22Rv1 (cell line): ENCODE measurements at regions not wholly inside any gene's neighbourhood (a gene's known extent, or its start where the extent isn't known, plus 50 kb on each side); places are given as distances from the start of the nearest gene placed in this dataset.

Experiments
- ZFX ChIP-seq: fragments of 450-650 bp; IDR thresholded peaks from 2 replicates; pipeline ENCODE4 v1.6.1; 2017; ENCODE audit warnings: antibody characterized with exemption, borderline replicate concordance
- TF ChIP-seq, protein P1 (sequence below): fragments of 450-650 bp; IDR thresholded peaks from 2 replicates; pipeline ENCODE4 v1.5.1; 2017; ENCODE audit warnings: mild to moderate bottlenecking

DNA sequence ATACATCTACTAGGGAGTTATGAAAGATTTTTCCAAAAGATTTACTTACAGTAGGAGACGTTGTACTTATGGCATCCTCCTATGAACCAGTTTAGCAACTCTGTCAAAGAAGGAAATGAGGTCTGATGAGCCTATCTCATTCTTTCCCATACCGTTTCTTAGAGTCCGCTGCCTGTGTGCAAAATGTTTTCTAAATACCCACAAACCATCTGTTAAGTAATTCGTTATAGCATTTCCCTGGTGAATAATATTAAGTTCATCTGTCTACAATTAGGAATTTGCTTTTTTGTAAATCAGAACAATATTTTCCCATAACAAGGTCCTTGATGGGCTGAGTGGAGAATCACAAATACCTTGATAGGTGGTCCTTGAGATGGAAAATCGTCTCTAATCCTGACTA is 178.8 kb upstream of the TMTC4 start:
- TF ChIP-seq, protein P1, sequence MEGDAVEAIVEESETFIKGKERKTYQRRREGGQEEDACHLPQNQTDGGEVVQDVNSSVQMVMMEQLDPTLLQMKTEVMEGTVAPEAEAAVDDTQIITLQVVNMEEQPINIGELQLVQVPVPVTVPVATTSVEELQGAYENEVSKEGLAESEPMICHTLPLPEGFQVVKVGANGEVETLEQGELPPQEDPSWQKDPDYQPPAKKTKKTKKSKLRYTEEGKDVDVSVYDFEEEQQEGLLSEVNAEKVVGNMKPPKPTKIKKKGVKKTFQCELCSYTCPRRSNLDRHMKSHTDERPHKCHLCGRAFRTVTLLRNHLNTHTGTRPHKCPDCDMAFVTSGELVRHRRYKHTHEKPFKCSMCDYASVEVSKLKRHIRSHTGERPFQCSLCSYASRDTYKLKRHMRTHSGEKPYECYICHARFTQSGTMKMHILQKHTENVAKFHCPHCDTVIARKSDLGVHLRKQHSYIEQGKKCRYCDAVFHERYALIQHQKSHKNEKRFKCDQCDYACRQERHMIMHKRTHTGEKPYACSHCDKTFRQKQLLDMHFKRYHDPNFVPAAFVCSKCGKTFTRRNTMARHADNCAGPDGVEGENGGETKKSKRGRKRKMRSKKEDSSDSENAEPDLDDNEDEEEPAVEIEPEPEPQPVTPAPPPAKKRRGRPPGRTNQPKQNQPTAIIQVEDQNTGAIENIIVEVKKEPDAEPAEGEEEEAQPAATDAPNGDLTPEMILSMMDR: no peak
- TF ChIP-seq ZFX: no peak
